A549 (cell line): ENCODE measurements at regions not wholly inside any gene's neighbourhood (a gene's known extent, or its start where the extent isn't known, plus 50 kb on each side); places are given as distances from the start of the nearest gene placed in this dataset.

ENCODE experiments used
- ATAC-seq, 2 experiments: fragments of 200-7000 bp in 1 of 2; fragments of >200 bp in 1 of 2; cut with Nextera tagmentation in 1 of 2; cut with Tn5 transposase in 1 of 2; 3 replicates each; pipeline versions ENCODE4 v1.8.0 to v1.9.1; 2018 to 2020; ENCODE audit warnings: mild to moderate bottlenecking in 1 of 2, moderate library complexity in 1 of 2
- CTCF ChIA-PET: fragments of 300-600 bp; sonication (Branson Sonifier 250); formaldehyde crosslinking; extraction: SDS; loops from one replicate; lab custom pipeline; 2021; ENCODE audit warnings: antibody characterized with exemption, inconsistent platforms; lab: Yijun Ruan, JAX
- POLR2A ChIA-PET: fragments of 350-600 bp; formaldehyde crosslinking; extraction: SDS; loops from one replicate; lab custom pipeline; 2021; ENCODE audit warnings: antibody characterized with exemption, inconsistent platforms; lab: Yijun Ruan, JAX
- DNase-seq, 2 experiments: peaks; one replicate each; pipeline versions ENCODE4 v3.0.0 to v3.0.0-alpha.2; 2011 to 2016; ENCODE audit warnings: low read depth in 1 of 2, low spot score in 1 of 2
- FAIRE-seq: peaks from 2 replicates; lab custom pipeline; 2011; peaks lifted over from hg19 to GRCh38; lab: Jason Lieb, UNC
- H3K27ac ChIP-seq, 2 experiments: fragments of >200 bp; sonication (Bioruptor Twin); formaldehyde crosslinking; 3 replicates each; pipeline ENCODE4 v1.5.1; 2016 to 2017
- H3K4me1 ChIP-seq: fragments of >200 bp; sonication (Bioruptor Twin); formaldehyde crosslinking; 3 replicates; pipeline ENCODE4 v1.6.1; 2016
- H3K4me2 ChIP-seq: fragments of >200 bp; sonication (Bioruptor Twin); formaldehyde crosslinking; 3 replicates; pipeline ENCODE4 v1.6.1; 2016
- H3K4me3 ChIP-seq: fragments of >200 bp; sonication (Bioruptor Twin); formaldehyde crosslinking; 3 replicates; pipeline ENCODE4 v1.5.1; 2016
- H3K9me3 ChIP-seq: fragments of >200 bp; sonication (Bioruptor Twin); formaldehyde crosslinking; 3 replicates; pipeline ENCODE4 v1.6.1; 2016
- BHLHE40 ChIP-seq: IDR thresholded peaks from 2 replicates; pipeline ENCODE4 v1.6.1; 2012; ENCODE audit warnings: low read depth, low read length, inconsistent platforms
- CBX2 ChIP-seq: fragments of 200-600 bp; sonication (generic); IDR thresholded peaks from 2 replicates; pipeline ENCODE4 v1.6.1; 2016; ENCODE audit warnings: low read depth, mild to moderate bottlenecking, borderline replicate concordance
- EP300 ChIP-seq, 2 experiments: fragments of >200 bp; sonication (Bioruptor Twin); formaldehyde crosslinking; IDR thresholded peaks; 2 replicates in 1 of 2; 3 replicates in 1 of 2; pipeline ENCODE4 v1.6.1; 2016 to 2017
- ESRRA ChIP-seq: fragments of 150-350 bp; IDR thresholded peaks from 2 replicates; pipeline ENCODE4 v1.6.1; 2014; ENCODE audit warnings: mild to moderate bottlenecking, low read length, borderline replicate concordance
- FOSB ChIP-seq: fragments of 250-450 bp; sonication (Bioruptor Pico); IDR thresholded peaks from 2 replicates; pipeline ENCODE4 v1.5.0; 2020; ENCODE audit warnings: mild to moderate bottlenecking, moderate library complexity
- FOXS1 ChIP-seq: fragments of 250-450 bp; sonication (Bioruptor Pico); IDR thresholded peaks from 2 replicates; pipeline ENCODE4 v1.5.0; 2020; ENCODE audit warnings: mild to moderate bottlenecking, moderate library complexity
- GATA3 ChIP-seq: IDR thresholded peaks from 2 replicates; pipeline ENCODE4 v1.6.1; 2012; ENCODE audit warnings: borderline replicate concordance
- HEYL ChIP-seq: fragments of 250-450 bp; sonication (Bioruptor Pico); IDR thresholded peaks from 2 replicates; pipeline ENCODE4 v1.8.0; 2021; ENCODE audit warnings: mild to moderate bottlenecking, moderate library complexity
- HOXA7 ChIP-seq: fragments of 250-450 bp; sonication (Bioruptor Pico); IDR thresholded peaks from 2 replicates; pipeline ENCODE4 v1.5.0; 2020; ENCODE audit warnings: mild to moderate bottlenecking, moderate library complexity
- HOXB13 ChIP-seq: fragments of 250-450 bp; sonication (Bioruptor Pico); IDR thresholded peaks from 2 replicates; pipeline ENCODE4 v1.5.0; 2020; ENCODE audit warnings: low read depth, mild to moderate bottlenecking, moderate library complexity
- JUN ChIP-seq, 2 experiments: fragments of >200 bp; sonication (Bioruptor Twin); formaldehyde crosslinking; IDR thresholded peaks; 2 replicates in 1 of 2; 3 replicates in 1 of 2; pipeline ENCODE4 v1.6.1; 2016 to 2017
- MAZ ChIP-seq: fragments of 150-350 bp; IDR thresholded peaks from 2 replicates; pipeline ENCODE4 v1.6.1; 2014; ENCODE audit warnings: antibody characterized with exemption, low read depth, low read length, borderline replicate concordance
- MYC ChIP-seq: IDR thresholded peaks from 2 replicates; pipeline ENCODE4 v1.6.1; 2012; ENCODE audit warnings: mild to moderate bottlenecking, inconsistent platforms, low read length, improper control_type of control experiment, borderline replicate concordance
- NPAS2 ChIP-seq: fragments of 250-450 bp; sonication (Bioruptor Pico); IDR thresholded peaks from 2 replicates; pipeline ENCODE4 v1.8.0; 2022; ENCODE audit warnings: mild to moderate bottlenecking, moderate library complexity, borderline replicate concordance
- PHF8 ChIP-seq: fragments of 200-600 bp; sonication (generic); IDR thresholded peaks from 2 replicates; pipeline ENCODE4 v1.6.1; 2016; ENCODE audit warnings: low read depth, mild to moderate bottlenecking, antibody characterized with exemption, moderate library complexity, borderline replicate concordance
- POLR2A ChIP-seq: IDR thresholded peaks from 2 replicates; pipeline ENCODE4 v1.6.1; 2012; ENCODE audit warnings: mild to moderate bottlenecking, low read length
- POLR2AphosphoS2 ChIP-seq: conservative IDR thresholded peaks from 2 replicates; pipeline ENCODE4 v1.6.1; 2012; ENCODE audit warnings: low read length, improper control_type of control experiment, inconsistent platforms
- RNF2 ChIP-seq: fragments of 200-600 bp; sonication (generic); IDR thresholded peaks from 2 replicates; pipeline ENCODE4 v1.6.1; 2016; ENCODE audit warnings: low read depth, mild to moderate bottlenecking, antibody characterized with exemption, moderate library complexity, borderline replicate concordance
- SMC3 ChIP-seq: fragments of >200 bp; sonication (Bioruptor Twin); formaldehyde crosslinking; IDR thresholded peaks from 3 replicates; pipeline ENCODE4 v1.6.1; 2018; ENCODE audit warnings: inconsistent platforms
- TFCP2L1 ChIP-seq: fragments of 250-450 bp; sonication (Bioruptor Pico); IDR thresholded peaks from 2 replicates; pipeline ENCODE4 v1.5.0; 2021; ENCODE audit warnings: mild to moderate bottlenecking
- ZC3H11A ChIP-seq: fragments of 450-650 bp; IDR thresholded peaks from 2 replicates; pipeline ENCODE4 v1.6.1; 2014; ENCODE audit warnings: antibody characterized with exemption, mild to moderate bottlenecking
- WGBS: methylation state at CpG from one replicate; pipeline ENCODE4 v1.1.6; 2017; ENCODE audit errors: missing lambda C conversion rate; 5-methylcytosine and 5-hydroxymethylcytosine counted together
- TF ChIP-seq, protein P1 (sequence below): fragments of 200-600 bp; sonication (generic); IDR thresholded peaks from 2 replicates; pipeline ENCODE4 v1.6.1; 2016; ENCODE audit warnings: antibody characterized with exemption, mild to moderate bottlenecking, moderate library complexity
- TF ChIP-seq, protein P2 (sequence below): fragments of 150-350 bp; IDR thresholded peaks from 2 replicates; pipeline ENCODE4 v1.6.1; 2014; ENCODE audit warnings: low read depth, mild to moderate bottlenecking, low read length
- TF ChIP-seq, protein P3 (sequence below): fragments of 250-450 bp; sonication (Bioruptor Pico); IDR thresholded peaks from 2 replicates; pipeline ENCODE4 v1.5.0; 2021; ENCODE audit warnings: mild to moderate bottlenecking, moderate library complexity, borderline replicate concordance
- TF ChIP-seq, protein P4 (sequence below): fragments of 250-450 bp; sonication (Bioruptor Pico); IDR thresholded peaks from 2 replicates; pipeline ENCODE4 v1.5.0; 2020; ENCODE audit warnings: low read depth, mild to moderate bottlenecking, moderate library complexity
- TF ChIP-seq, protein P5 (sequence below): fragments of >200 bp; sonication (Bioruptor Twin); formaldehyde crosslinking; IDR thresholded peaks from 2 replicates; pipeline ENCODE4 v1.6.1; 2016
- TF ChIP-seq, protein P6 (sequence below): IDR thresholded peaks from 2 replicates; pipeline ENCODE4 v1.6.1; 2012

DNA sequence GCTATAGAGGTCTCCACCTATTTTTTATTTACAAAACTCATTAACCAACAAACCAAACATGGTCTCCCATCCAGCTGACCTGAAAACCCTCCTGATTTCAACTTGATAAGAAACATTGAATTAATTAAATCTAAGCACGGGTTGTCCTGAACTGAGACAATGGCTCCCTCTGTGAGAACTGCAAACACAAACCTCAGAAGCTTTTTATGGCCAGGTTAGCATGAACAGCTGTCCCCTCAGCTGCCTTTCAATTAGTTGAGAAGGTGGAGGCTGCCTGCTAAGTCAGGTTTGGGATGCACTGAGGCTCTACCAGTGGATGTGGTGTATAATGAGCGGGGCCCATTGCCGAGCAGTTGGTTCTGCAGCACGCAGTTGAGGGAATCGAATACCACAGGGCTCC lies 258.5 kb upstream of the DDX18 start:
- no peak overlapping the region for H3K4me3 ChIP-seq
- TF ChIP-seq TFCP2L1 (CRISPR knock-in tag): no peak
- no peak for DNase-seq
- 10% methylated on average over 5 of the region's 5 CpGs for WGBS
- POLR2A ChIA-PET: no interaction called here
- no peak overlapping the region for H3K27ac ChIP-seq
- H3K9me3 ChIP-seq: no peaks in the 10 kb centered on the region
- CTCF ChIA-PET: no interaction called here
- FAIRE-seq: no peak
- H3K4me1 ChIP-seq: no peaks in the 10 kb centered on the region
- no peak overlapping the region for H3K4me2 ChIP-seq
- no peak for ATAC-seq

DNA sequence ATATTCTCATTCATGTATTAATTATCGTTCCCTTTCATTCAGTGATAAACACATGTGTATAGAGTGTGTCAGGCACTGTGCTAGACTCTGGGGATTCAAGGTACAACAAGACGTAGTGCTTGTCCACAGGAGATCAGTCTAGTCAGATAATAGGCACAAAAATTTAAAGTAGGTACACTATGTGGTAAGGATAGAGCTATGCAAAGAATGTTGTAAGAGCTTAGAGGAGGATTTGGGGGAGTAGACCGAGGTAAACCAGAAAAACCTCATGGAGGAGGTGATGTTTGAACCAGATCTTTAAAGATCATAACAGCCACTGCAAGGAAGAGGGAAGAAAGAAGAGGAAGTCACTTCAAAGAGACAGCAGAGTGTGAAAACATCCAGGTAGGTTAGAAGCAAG lies 256.9 kb upstream of the DDX18 start:
- ATAC-seq (no peak), DNase-seq (no peak), FAIRE-seq (no peak)
- H3K27ac ChIP-seq: no peak overlapping the region
- no peak for TF ChIP-seq MAZ
- TF ChIP-seq, protein P1, sequence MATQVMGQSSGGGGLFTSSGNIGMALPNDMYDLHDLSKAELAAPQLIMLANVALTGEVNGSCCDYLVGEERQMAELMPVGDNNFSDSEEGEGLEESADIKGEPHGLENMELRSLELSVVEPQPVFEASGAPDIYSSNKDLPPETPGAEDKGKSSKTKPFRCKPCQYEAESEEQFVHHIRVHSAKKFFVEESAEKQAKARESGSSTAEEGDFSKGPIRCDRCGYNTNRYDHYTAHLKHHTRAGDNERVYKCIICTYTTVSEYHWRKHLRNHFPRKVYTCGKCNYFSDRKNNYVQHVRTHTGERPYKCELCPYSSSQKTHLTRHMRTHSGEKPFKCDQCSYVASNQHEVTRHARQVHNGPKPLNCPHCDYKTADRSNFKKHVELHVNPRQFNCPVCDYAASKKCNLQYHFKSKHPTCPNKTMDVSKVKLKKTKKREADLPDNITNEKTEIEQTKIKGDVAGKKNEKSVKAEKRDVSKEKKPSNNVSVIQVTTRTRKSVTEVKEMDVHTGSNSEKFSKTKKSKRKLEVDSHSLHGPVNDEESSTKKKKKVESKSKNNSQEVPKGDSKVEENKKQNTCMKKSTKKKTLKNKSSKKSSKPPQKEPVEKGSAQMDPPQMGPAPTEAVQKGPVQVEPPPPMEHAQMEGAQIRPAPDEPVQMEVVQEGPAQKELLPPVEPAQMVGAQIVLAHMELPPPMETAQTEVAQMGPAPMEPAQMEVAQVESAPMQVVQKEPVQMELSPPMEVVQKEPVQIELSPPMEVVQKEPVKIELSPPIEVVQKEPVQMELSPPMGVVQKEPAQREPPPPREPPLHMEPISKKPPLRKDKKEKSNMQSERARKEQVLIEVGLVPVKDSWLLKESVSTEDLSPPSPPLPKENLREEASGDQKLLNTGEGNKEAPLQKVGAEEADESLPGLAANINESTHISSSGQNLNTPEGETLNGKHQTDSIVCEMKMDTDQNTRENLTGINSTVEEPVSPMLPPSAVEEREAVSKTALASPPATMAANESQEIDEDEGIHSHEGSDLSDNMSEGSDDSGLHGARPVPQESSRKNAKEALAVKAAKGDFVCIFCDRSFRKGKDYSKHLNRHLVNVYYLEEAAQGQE: no peak
- no peak for TF ChIP-seq RNF2
- TF ChIP-seq JUN (IDR thresholded peaks at IDR 0.05): no peak
- TF ChIP-seq, protein P2, sequence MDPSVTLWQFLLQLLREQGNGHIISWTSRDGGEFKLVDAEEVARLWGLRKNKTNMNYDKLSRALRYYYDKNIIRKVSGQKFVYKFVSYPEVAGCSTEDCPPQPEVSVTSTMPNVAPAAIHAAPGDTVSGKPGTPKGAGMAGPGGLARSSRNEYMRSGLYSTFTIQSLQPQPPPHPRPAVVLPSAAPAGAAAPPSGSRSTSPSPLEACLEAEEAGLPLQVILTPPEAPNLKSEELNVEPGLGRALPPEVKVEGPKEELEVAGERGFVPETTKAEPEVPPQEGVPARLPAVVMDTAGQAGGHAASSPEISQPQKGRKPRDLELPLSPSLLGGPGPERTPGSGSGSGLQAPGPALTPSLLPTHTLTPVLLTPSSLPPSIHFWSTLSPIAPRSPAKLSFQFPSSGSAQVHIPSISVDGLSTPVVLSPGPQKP: no peak
- TF ChIP-seq, protein P3, sequence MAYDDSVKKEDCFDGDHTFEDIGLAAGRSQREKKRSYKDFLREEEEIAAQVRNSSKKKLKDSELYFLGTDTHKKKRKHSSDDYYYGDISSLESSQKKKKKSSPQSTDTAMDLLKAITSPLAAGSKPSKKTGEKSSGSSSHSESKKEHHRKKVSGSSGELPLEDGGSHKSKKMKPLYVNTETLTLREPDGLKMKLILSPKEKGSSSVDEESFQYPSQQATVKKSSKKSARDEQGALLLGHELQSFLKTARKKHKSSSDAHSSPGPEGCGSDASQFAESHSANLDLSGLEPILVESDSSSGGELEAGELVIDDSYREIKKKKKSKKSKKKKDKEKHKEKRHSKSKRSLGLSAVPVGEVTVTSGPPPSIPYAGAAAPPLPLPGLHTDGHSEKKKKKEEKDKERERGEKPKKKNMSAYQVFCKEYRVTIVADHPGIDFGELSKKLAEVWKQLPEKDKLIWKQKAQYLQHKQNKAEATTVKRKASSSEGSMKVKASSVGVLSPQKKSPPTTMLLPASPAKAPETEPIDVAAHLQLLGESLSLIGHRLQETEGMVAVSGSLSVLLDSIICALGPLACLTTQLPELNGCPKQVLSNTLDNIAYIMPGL: no peak
- no peak for TF ChIP-seq ZC3H11A
- TF ChIP-seq MYC: no peak
- TF ChIP-seq FOSB (CRISPR knock-in tag): no peak
- no peak for TF ChIP-seq HEYL (CRISPR knock-in tag)
- TF ChIP-seq PHF8: no peak
- WGBS: 1% methylated on average over 3 of the region's 3 CpGs
- ChIA-PET CTCF (no interaction called here), POLR2A (no interaction called here)
- no peak overlapping the region for H3K4me2 ChIP-seq
- H3K4me3 ChIP-seq: no peak overlapping the region
- no peaks in the 10 kb centered on the region for H3K4me1 ChIP-seq
- no peaks in the 10 kb centered on the region for H3K9me3 ChIP-seq

DNA sequence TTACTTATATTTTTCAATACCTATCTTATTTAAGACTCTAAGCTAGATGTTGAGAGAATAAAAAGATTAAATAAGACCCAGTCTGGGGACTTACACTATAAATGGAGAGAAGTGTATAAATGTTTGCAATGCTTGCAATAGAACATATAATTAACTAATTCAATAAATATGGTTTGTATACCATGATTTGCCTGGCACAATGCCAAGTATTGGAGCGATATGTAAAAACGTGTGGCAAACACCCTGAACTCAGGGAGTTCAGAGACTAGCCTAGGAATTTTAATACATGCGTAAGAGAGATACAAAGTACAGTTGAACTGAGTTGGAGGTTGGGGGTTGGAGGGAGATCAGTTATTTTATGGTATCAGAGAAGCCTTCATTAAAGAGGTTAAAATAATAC lies 251.8 kb upstream of the DDX18 start:
- ATAC-seq (no peak), DNase-seq (no peak), FAIRE-seq (no peak)
- Histone ChIP-seq H3K4me1 (no peaks in the 10 kb centered on the region), H3K4me3 (no peak overlapping the region), H3K9me3 (no peaks in the 10 kb centered on the region), H3K4me2 (no peak overlapping the region), H3K27ac (no peak overlapping the region)
- TF ChIP-seq, protein P4, sequence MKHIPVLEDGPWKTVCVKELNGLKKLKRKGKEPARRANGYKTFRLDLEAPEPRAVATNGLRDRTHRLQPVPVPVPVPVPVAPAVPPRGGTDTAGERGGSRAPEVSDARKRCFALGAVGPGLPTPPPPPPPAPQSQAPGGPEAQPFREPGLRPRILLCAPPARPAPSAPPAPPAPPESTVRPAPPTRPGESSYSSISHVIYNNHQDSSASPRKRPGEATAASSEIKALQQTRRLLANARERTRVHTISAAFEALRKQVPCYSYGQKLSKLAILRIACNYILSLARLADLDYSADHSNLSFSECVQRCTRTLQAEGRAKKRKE (CRISPR knock-in tag): no peak
- no peak for TF ChIP-seq FOSB (CRISPR knock-in tag)
- no peak for TF ChIP-seq POLR2A
- TF ChIP-seq, protein P5, sequence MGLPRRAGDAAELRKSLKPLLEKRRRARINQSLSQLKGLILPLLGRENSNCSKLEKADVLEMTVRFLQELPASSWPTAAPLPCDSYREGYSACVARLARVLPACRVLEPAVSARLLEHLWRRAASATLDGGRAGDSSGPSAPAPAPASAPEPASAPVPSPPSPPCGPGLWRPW: no peak
- no peak for TF ChIP-seq GATA3
- no peak for TF ChIP-seq CBX2
- TF ChIP-seq HOXA7 (CRISPR knock-in tag): no peak
- no peak for TF ChIP-seq POLR2AphosphoS2
- no peak for TF ChIP-seq ESRRA
- TF ChIP-seq NPAS2 (CRISPR knock-in tag): no peak
- no peak for TF ChIP-seq SMC3
- TF ChIP-seq, protein P6, sequence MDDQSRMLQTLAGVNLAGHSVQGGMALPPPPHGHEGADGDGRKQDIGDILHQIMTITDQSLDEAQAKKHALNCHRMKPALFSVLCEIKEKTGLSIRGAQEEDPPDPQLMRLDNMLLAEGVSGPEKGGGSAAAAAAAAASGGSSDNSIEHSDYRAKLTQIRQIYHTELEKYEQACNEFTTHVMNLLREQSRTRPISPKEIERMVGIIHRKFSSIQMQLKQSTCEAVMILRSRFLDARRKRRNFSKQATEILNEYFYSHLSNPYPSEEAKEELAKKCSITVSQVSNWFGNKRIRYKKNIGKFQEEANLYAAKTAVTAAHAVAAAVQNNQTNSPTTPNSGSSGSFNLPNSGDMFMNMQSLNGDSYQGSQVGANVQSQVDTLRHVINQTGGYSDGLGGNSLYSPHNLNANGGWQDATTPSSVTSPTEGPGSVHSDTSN: no peak
- TF ChIP-seq EP300 (IDR thresholded peaks at IDR 0.05): no peak
- TF ChIP-seq FOXS1 (CRISPR knock-in tag): no peak
- no peak for TF ChIP-seq HOXB13
- no peak for TF ChIP-seq BHLHE40
- 30% methylated on average over 3 of the region's 3 CpGs for WGBS
- CTCF ChIA-PET: no interaction called here
- POLR2A ChIA-PET: no interaction called here
